HG02610 (cell line): ENCODE measurements at regions not wholly inside any gene's neighbourhood (a gene's known extent, or its start where the extent isn't known, plus 50 kb on each side); places are given as distances from the start of the nearest gene placed in this dataset.
"Not testable (repeated sequence)": the region's sequence is repeated elsewhere in the genome, so short reads cannot be mapped to it uniquely, and the experiment has no call there.

ENCODE experiments used
- ATAC-seq: cut with Tn5 transposase; IDR thresholded peaks from one replicate; pipeline ENCODE4 v1.9.1; 2021; ENCODE audit warnings: mild to moderate bottlenecking, moderate library complexity; ENCODE audit not compliant: unreplicated experiment

- no peak for ATAC-seq
These were observed 147.7 kb downstream of the COG6 start for GRCh38 chr13:39803156-39803555.

- ATAC-seq: no peak
These were observed 148.4 kb downstream of the COG6 start for GRCh38 chr13:39803851-39804250.

GRCh38 chr13:39804332-39805210, 149.1 kb downstream of the COG6 start:
- ATAC-seq: no peak

- no peak for ATAC-seq
These were observed 154.0 kb downstream of the COG6 start for GRCh38 chr13:39809466-39809865.

GRCh38 chr13:39810091-39810877, 154.8 kb downstream of the COG6 start:
- ATAC-seq: no peak

- no peak for ATAC-seq
These were observed 155.6 kb downstream of the COG6 start for GRCh38 chr13:39811051-39811450.

GRCh38 chr13:39811696-39812095, 156.2 kb downstream of the COG6 start:
- no peak for ATAC-seq

GRCh38 chr13:39815345-39816111, 160.1 kb downstream of the COG6 start:
- ATAC-seq: no peak

- no peak for ATAC-seq
These were observed 161.5 kb downstream of the COG6 start for GRCh38 chr13:39816936-39817335.

- ATAC-seq: no peak
These were observed 163.5 kb downstream of the COG6 start for GRCh38 chr13:39818953-39819352.

- no peak for ATAC-seq
These were observed 165.1 kb downstream of the COG6 start for GRCh38 chr13:39820606-39821005.

GRCh38 chr13:39821977-39822376, 166.5 kb downstream of the COG6 start:
- ATAC-seq: no peak

- ATAC-seq: no peak
These were observed 167.0 kb downstream of the COG6 start for GRCh38 chr13:39822437-39822836.

GRCh38 chr13:39823063-39823713, 167.7 kb downstream of the COG6 start:
- ATAC-seq: no peak

- ATAC-seq: no peak
These were observed 170.4 kb downstream of the COG6 start for GRCh38 chr13:39825886-39826285.

GRCh38 chr13:39835253-39835652, 179.8 kb downstream of the COG6 start:
- no peak for ATAC-seq

GRCh38 chr13:39836038-39836437, 180.6 kb downstream of the COG6 start:
- peak; percentile 49 for ATAC-seq

- not testable (repeated sequence) for ATAC-seq
These were observed 182.4 kb downstream of the COG6 start for GRCh38 chr13:39837866-39838265.

GRCh38 chr13:39840201-39840600, 184.7 kb downstream of the COG6 start:
- no peak for ATAC-seq

GRCh38 chr13:39847336-39847735, 191.9 kb downstream of the COG6 start:
- no peak for ATAC-seq

- ATAC-seq: no peak
These were observed 199.8 kb downstream of the COG6 start for GRCh38 chr13:39855236-39855635.
